GM13976 (cell line): ENCODE measurements at regions not wholly inside any gene's neighbourhood (a gene's known extent, or its start where the extent isn't known, plus 50 kb on each side); places are given as distances from the start of the nearest gene placed in this dataset.

Source experiments
- DNase-seq: peaks from one replicate; pipeline ENCODE4 v3.0.0; 2012; ENCODE audit warnings: low spot score
- CTCF ChIP-seq: IDR thresholded peaks from 2 replicates; pipeline ENCODE4 v1.5.1; 2012; ENCODE audit warnings: borderline replicate concordance, mild to moderate bottlenecking; ENCODE audit not compliant: insufficient read depth; ENCODE audit errors: extremely low read depth, missing control alignments, control extremely low read depth
- in situ Hi-C: fragments of 300-500 bp; cut with MboI; formaldehyde crosslinking; loops from one replicate; pipeline ENCODE4 v1.12.0; 2022; ENCODE audit warnings: low sequenced_read_pairs, mixed read lengths, inconsistent platforms; ENCODE audit not compliant: unreplicated experiment

- TF ChIP-seq CTCF: no peak
- DNase-seq: no peak
- in situ Hi-C loops: no loop called here
Measured at GRCh38 chr5:167242701-167243100, 1048.7 kb upstream of the WWC1 start.

- in situ Hi-C loops: no loop called here
- no peak for TF ChIP-seq CTCF
- DNase-seq: no peak
Measured at GRCh38 chr5:167243463-167243862, 1048.0 kb upstream of the WWC1 start.

- no peak for DNase-seq
- TF ChIP-seq CTCF: no peak
- in situ Hi-C loops: no loop called here
Measured at GRCh38 chr5:167244583-167244982, 1046.9 kb upstream of the WWC1 start.

GRCh38 chr5:167245868-167246267, 1045.6 kb upstream of the WWC1 start:
- no peak for DNase-seq
- in situ Hi-C loops: no loop called here
- no peak for TF ChIP-seq CTCF

GRCh38 chr5:167247816-167248215, 1043.6 kb upstream of the WWC1 start:
- no peak for TF ChIP-seq CTCF
- no peak for DNase-seq
- in situ Hi-C loops: no loop called here

GRCh38 chr5:167248257-167248656, 1043.2 kb upstream of the WWC1 start:
- no peak for TF ChIP-seq CTCF
- in situ Hi-C loops: no loop called here
- no peak for DNase-seq

- in situ Hi-C loops: no loop called here
- no peak for DNase-seq
- TF ChIP-seq CTCF: no peak
Measured at GRCh38 chr5:167250996-167251395, 1040.4 kb upstream of the WWC1 start.
